HCT116 (cell line): ENCODE measurements at regions not wholly inside any gene's neighbourhood (a gene's known extent, or its start where the extent isn't known, plus 50 kb on each side); places are given as distances from the start of the nearest gene placed in this dataset.

Experiments
- ATF3 ChIP-seq: IDR thresholded peaks from 2 replicates; pipeline ENCODE4 v1.6.1; 2012
- CEBPB ChIP-seq: IDR thresholded peaks from 2 replicates; pipeline ENCODE4 v1.6.1; 2012; ENCODE audit warnings: low read depth
- EGR1 ChIP-seq: IDR thresholded peaks from 2 replicates; pipeline ENCODE4 v1.6.1; 2012; ENCODE audit warnings: low read depth
- EZH2 ChIP-seq: fragments of 200-600 bp; sonication (generic); IDR thresholded peaks from 2 replicates; pipeline ENCODE4 v1.6.1; 2017; ENCODE audit warnings: antibody characterized with exemption, mixed run types
- EZH2phosphoT487 ChIP-seq: fragments of 200-600 bp; IDR thresholded peaks from 2 replicates; pipeline ENCODE4 v1.6.1; 2018; ENCODE audit warnings: antibody characterized with exemption, borderline replicate concordance
- JUND ChIP-seq: IDR thresholded peaks from 2 replicates; pipeline ENCODE4 v1.6.1; 2012
- MAX ChIP-seq: IDR thresholded peaks from 2 replicates; pipeline ENCODE4 v1.6.1; 2012
- POLR2A ChIP-seq: IDR thresholded peaks from 2 replicates; pipeline ENCODE4 v1.7.0; 2011; ENCODE audit warnings: borderline replicate concordance; ENCODE audit not compliant: insufficient read depth, insufficient read length; ENCODE audit errors: extremely low read depth
- POLR2AphosphoS5 ChIP-seq: IDR thresholded peaks from 2 replicates; pipeline ENCODE4 v1.6.1; 2011; ENCODE audit warnings: mild to moderate bottlenecking, low read depth, low read length, moderate library complexity
- RAD21 ChIP-seq: IDR thresholded peaks from 2 replicates; pipeline ENCODE4 v1.6.1; 2012; ENCODE audit warnings: low read depth, mild to moderate bottlenecking
- REST ChIP-seq: IDR thresholded peaks from 2 replicates; pipeline ENCODE4 v1.6.1; 2012; ENCODE audit warnings: low read depth
- YY1 ChIP-seq: IDR thresholded peaks from 2 replicates; pipeline ENCODE4 v1.6.1; 2011; ENCODE audit warnings: low read length, low read depth, moderate library complexity, mild to moderate bottlenecking; ENCODE audit not compliant: insufficient replicate concordance; ENCODE audit errors: extremely low read depth
- ZBTB33 ChIP-seq: IDR thresholded peaks from 2 replicates; pipeline ENCODE4 v1.6.1; 2011; ENCODE audit warnings: mild to moderate bottlenecking, low read length, moderate library complexity; ENCODE audit not compliant: insufficient replicate concordance; ENCODE audit errors: extremely low read depth
- TF ChIP-seq, protein P1 (sequence below), 3 experiments: fragments of 200-600 bp in 1 of 3; sonication (generic) in 1 of 3; IDR thresholded peaks in 2 of 3; conservative IDR thresholded peaks in 1 of 3; 2 replicates each; pipeline ENCODE4 v1.5.1; 2012 to 2017; ENCODE audit warnings: low read depth in 2 of 3, low read length in 2 of 3, antibody characterized with exemption in 1 of 3, borderline replicate concordance in 1 of 3, control low read depth in 1 of 3, mild to moderate bottlenecking in 1 of 3, mixed read lengths in 1 of 3, mixed run types in 1 of 3, moderate library complexity in 1 of 3; ENCODE audit not compliant: insufficient read depth in 1 of 3

DNA sequence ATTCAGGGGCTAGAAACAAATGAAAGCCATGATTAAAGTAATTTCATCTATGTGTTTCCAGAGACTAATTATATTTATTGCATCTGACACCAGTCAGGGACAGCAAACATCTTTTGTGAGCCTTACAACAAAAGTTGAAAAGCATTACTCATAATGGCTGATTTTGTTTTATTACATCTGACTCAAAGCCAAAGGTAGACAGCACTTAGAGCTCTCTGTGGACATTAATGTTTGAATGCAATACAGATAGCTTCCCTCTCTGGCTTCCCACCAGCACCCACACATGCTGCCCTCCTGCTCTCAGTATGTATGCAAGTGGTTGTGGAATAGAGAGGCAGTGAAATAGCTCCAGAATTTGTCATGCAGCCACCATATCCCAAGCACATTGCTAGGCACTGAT is 198.7 kb downstream of the SETD4 start:
- TF ChIP-seq EZH2 (no peak), ATF3 (no peak), POLR2A (no peak), RAD21 (no peak), REST (no peak), POLR2AphosphoS5 (no peak), ZBTB33 (no peak), MAX (no peak), EZH2phosphoT487 (no peak), YY1 (no peak), EGR1 (no peak), CEBPB (no peak), JUND (no peak)
- TF ChIP-seq, protein P1, sequence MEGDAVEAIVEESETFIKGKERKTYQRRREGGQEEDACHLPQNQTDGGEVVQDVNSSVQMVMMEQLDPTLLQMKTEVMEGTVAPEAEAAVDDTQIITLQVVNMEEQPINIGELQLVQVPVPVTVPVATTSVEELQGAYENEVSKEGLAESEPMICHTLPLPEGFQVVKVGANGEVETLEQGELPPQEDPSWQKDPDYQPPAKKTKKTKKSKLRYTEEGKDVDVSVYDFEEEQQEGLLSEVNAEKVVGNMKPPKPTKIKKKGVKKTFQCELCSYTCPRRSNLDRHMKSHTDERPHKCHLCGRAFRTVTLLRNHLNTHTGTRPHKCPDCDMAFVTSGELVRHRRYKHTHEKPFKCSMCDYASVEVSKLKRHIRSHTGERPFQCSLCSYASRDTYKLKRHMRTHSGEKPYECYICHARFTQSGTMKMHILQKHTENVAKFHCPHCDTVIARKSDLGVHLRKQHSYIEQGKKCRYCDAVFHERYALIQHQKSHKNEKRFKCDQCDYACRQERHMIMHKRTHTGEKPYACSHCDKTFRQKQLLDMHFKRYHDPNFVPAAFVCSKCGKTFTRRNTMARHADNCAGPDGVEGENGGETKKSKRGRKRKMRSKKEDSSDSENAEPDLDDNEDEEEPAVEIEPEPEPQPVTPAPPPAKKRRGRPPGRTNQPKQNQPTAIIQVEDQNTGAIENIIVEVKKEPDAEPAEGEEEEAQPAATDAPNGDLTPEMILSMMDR (IDR thresholded peaks at IDR 0.05 in 2 of 3, conservative IDR thresholded peaks at IDR 0.05 in 1 of 3; ENCODE audit: borderline replicate concordance in 1 of 3, insufficient read depth in 1 of 3, low read depth in 2 of 3, low read length in 2 of 3): no peak
